ENCODE measurements at regions not wholly inside any gene's neighbourhood (a gene's known extent, or its start where the extent isn't known, plus 50 kb on each side); places are given as distances from the start of the nearest gene placed in this dataset.

DNA sequence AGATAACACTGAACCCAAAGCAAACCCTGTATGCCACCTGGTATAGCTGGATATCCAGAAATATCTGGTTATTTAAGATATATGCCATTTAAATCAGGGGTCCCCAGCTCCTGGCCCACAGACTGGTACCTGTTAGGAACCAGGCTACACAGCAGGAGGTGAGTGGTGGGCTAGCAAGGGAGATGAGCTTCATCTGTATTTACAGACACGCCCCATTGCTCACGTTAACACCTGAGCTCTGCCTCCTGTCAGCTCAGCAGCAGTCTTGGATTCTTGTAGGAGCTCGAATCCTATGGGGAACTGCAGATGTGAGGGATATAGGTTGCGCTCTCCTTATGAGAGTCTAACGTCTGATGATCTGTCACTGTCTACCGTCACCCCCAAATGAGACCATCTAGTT lies 646.6 kb downstream of the TLE4 start:
- no peak for DNase-seq (ENCODE audit: low read depth)

DNA sequence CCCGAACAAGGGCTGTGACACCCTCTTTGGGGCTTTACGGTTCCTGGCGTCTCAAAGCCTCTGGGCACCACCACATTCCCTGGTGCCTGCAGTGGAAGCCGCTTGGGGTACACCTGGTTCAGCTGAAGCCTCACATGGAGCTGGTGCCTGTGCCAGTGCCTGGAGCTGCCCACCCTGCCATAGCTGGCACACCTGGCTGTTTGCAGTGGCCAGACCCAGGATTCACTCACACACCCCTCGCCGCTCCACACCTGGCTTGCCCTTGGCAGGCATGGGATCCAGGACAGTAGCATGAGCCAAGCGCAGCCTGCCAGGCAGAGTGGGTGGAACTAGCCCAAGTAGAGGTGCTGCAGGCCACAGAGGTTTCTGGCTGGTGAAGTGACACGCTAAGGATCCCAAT lies 641.8 kb downstream of the TLE4 start:
- no peak for DNase-seq (ENCODE audit: low read depth)

DNA sequence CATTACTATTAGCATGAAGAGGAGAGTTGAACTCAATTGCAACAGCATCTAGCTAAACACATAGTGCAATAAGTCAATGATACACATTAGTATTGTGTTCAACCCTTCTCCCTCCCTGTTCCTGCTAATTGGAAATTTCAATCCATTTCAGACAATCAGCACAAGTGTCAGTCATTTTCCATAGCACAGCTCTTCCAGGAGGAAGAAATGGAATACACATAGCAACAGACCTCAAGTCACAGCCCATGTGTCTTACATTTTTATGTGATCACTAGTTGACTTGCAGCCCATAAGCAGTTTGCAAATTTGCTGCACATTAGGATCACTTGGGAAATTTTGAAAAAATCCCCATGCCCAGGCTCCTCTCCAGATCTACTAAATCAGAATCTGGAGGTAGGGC lies 636.9 kb downstream of the TLE4 start:
- no peak for DNase-seq (ENCODE audit: low read depth)

DNA sequence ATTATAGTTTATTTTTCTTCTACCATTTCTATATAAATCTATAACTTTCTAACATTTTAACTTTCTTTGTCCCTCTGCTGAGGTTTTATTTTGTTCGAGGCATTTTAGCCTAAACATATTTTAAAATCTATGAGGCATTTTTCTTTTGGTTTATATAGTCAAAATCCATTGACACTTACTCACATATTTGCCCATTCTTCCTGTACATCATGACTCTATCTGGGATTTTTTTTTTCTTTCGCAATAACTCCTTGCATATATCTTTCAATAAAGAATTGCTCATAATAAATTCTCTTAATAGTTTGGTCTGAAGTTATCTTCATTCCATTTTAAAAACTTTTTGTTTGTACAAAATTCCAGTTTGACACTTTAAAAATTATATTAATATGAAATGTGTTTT lies 632.3 kb downstream of the TLE4 start:
- peak; percentile 61 for DNase-seq (ENCODE audit: low read depth)

DNA sequence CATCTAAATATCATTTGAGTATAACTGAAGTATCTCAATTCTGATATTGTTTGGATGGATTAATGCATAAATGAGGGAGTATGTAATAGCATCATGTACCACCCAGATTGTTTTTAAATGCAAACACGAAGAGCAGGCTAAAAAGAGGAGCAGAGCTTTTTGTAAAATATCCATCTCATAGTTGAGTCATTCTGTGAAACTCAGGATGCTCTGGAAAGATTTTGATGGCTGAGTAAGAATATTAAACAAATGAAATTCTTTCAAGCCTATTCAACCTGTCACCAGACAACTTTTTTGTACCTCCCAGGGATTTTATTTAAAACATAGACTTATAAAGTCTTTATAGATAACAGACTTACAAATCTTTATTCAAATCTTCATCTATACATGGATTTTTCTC lies 625.9 kb downstream of the TLE4 start:
- peak; percentile 46 for DNase-seq (ENCODE audit: low read depth)

DNA sequence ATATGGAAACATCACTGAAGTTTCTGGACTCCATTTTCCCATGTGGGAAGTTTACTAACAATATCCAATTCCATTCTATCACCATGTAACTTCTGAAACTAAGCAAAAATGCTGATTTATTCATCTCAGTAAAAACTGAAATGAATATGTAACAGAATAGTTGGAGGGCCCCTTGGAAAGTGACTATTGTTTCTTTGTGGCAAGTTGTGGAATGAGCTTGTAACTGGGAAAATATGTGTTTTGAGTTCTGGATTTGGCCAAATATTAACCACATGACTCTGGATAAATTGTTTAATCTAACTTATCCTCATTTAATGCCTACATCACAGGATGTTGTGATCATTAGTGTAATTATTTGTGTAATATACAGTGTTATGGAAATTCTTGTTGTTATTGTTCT lies 619.3 kb downstream of the TLE4 start:
- peak; percentile 2 for DNase-seq (ENCODE audit: low read depth)

DNA sequence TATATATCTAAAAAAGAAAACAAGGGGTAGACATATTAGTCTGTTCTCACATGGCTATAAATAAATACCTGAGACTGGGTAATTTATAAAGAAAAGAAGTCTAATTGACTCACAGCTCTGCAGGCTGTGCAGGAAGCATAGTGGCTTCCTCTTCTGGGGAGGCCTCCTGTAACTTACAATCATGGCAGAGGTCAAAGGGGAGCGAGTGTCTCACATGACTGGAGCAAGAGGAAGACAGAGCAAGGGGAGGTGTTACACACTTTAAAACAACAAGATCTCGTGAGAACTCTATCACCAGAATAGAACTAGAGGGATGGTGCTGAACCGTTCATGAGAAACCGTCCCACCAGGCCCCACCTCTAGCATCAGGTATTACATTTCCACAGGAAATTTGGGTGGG lies 616.8 kb downstream of the TLE4 start:
- DNase-seq (ENCODE audit: low read depth) = no peak

DNA sequence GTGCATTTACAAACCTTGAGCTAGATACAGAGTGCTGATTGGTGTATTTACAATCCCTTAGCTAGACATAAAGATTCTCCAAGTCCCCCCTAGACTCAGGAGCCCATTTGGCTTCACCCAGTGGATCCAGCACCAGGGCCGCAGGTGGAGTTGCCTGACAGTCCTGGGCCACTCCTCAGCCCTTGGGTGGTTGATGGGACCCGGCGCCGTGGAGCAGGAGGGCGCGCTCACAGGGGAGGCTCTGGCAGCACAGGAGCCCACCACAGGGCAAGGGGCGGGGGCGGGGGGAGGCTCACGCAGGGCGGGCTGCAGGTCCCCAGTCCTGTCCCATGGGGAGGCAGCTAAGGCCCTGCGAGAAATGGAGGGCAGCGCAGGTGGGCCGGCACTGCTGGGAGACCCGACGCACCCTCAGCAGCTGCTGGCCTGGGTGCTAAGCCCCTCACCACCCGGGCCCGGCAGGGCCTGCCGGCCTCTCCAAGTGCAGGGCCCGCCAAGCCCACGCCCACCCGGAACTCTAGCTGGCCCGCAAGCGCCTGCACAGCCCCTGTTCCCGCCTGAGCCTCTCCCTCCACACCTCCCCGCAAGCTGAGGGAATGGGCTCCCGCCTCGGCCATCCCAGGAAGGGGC lies 613.5 kb downstream of the TLE4 start:
- DNase-seq (ENCODE audit: low read depth) = no peak

DNA sequence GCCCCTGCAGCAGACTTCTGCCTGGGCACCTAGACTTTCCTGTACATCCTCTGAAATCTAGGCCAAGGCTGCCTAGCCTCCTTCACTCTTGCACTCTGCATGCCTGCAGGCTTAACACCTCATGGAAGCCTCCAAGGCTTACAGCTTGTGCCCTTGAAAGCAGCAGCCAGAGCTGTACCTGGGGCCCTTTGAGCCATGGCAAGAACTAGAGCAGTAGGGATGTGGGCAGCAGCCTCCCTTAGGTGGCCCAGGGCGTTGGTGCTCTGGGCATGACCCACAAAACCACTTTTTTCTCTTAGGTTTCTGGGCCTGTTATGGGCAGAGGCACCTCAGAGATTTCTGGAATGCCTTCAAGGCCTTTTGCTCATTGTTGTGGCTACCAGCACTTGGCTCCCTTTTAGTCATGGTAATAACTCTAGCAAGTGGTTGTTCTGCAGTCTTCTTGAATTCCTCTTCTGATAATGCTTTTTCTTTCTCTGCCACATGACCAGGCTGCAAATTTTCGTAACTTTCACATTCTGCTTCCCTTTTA lies 606.2 kb downstream of the TLE4 start:
- DNase-seq (ENCODE audit: low read depth) = no peak

DNA sequence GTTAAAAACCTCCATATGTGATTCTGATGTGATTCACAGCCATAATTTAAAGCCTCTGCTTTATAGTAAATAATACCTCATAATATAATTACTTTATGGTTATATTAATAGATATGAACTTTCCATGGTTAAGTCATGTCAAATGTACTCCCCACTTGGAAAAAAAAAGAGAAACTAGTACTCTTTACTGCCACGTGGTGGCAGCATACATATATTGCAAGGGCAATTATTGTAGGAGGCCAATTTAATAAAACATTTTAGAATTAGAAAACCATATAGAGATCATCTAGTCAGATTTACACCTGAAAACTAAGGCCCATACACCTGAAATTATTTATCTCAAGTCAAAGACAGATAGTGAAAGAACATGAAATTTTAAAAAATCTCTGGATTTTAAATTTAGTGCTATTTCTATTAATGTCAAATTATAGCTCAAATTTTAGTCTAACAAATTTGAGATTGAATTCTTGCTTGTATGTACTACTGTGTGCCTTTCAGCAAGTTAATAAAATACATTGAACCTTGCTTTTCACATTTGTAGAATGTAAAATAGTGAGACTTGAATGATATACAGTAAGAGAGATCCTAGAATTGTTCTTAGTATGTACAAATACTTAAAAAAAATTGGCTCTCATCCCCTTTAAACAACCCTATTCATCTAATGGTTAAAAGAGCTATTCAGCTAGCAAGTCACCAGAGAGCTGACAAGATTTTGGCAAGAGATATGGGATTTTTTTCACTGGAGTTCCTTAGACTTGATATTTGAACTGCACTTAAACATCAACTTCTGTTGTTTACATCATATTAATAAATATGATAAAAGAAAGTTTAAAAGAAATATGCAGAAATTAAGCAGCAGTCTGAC lies 603.8 kb downstream of the TLE4 start:
- peak; percentile 66 for DNase-seq (ENCODE audit: low read depth)

DNA sequence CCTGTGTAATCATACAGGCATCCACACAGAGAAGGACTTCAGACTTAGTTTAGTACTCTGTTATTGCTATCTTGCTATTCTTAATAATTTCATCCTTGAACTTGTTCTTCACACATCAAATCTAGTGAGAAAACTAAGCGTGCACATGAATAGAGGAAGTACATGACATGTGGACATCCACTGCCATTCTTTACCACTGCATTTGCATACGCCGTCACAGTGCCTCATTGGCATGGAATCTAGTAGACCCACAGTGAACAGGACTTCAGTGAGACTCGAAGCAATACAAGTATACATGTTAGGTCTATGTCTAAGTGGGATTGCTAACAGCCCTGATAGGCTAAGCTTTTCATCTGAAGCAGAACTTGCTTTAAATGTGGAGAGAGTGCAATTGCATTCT lies 592.1 kb downstream of the TLE4 start:
- no peak for DNase-seq (ENCODE audit: low read depth)

DNA sequence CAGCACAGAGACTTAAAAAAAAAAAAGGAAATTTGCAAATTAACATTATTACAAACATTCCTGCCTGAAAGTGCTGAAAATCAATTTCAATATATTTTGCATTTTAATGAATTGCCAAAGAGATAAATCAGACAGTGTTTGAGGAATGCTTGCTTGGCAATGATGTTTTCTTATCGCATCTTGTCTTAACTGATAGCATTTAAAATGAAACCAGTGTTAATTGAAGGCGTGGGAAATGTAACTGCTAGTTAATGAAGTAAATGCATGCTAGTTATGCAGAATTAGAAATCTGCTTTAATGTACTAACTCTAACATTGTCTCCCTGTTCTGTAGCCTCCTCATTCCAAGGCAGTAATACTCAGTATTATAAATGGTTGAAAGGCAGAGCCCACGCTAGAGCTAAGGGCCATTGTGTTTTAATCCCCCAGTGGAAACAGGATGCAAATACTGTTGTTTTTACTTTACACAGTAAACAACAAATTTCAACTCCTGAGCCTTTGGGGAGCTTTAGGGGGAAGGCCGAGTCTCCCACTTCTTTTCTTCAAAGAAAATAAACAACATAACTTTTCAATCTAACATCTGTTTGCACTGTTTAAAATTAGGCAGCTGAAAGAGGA lies 586.9 kb downstream of the TLE4 start:
- DNase-seq (ENCODE audit: low read depth) = peak; percentile 6

DNA sequence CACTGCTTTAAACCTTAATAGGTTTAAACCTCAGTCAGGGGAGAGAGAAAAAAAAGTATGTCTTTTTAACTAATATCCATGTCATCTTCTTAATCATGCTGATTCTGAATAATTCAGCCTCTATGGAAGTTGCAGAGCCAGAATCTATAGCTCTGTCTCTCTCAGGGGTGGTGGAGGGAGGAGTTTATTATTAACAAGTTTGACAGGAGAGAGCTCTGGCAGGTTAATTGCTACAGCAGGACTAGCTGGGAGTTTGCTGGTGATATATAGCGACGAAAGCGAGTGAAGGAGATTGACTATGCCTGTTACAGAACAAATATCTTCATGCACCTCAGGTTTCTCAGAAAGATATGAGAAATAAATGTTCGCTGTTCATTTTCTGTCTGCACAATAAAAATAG lies 586.4 kb downstream of the TLE4 start:
- DNase-seq (ENCODE audit: low read depth) = no peak

DNA sequence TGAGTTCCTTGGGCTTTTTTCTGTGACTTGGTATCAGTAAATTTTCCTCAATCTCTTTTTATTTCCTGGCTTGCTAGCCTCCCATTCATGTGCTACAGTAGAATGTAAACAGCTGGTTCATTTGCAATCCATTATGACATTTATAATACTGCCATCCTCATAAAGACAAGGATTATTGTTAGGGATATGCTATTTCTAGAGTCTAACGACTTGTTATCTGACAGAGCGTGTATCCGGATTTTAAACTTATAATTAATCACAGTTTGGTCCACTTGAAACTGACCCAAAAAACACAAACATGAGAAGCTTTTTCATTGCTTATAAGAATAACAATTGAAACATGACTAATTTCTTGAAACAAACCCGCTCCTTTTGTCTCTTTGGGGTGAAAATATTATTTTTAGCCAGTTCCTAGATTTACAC lies 585.8 kb downstream of the TLE4 start:
- DNase-seq (ENCODE audit: low read depth) = no peak

DNA sequence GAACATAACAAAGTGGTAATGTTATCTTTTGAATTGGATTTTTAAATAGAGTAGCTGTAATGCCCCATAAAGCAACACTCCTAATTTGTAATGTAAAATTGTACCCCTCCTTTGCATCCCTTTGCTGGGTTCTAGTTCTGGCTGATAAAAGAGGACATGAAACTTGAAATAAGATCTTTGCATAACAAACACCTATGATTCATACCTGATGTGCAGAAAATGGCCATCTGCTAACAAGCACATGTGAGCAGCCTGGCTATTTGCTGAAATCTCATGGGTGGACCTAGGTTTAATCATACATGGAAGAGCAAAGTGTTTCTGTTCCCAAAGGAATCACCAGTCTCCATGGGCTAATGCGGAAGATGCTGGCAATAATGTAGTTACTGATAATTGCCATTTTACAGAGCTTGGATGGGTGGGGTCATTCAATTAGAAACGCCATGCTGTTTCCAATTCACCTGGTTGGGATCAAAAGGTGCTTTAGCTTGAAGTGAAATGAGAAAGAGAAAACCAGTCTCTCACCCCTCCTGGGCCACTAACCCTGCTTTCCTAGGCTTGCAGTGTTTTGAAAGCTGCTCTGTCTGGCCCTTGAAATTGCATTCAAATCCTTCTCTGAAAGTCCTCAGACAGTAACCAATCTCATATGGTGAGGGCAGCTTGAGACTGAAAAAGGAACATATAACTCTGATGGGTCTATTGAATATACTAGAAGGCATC lies 585.1 kb downstream of the TLE4 start:
- no peak for DNase-seq (ENCODE audit: low read depth)

DNA sequence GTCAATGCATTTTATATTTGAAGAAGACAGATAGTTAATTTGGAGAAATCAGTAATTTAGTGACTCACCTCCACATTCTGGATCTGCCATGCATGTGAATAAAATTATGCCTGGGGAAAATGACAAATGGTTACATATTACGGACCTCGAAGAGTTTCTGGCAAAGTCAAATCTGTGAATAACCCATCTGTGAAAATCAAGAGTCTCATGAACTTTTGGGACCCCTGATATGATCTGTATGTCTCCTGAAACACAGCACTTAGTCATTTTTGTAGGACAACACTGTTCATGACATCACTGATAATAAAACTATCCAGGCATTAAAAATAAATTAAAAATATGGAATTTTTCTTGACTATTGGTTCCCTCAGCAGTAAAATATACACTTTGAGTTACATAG lies 584.5 kb downstream of the TLE4 start:
- no peak for DNase-seq (ENCODE audit: low read depth)

DNA sequence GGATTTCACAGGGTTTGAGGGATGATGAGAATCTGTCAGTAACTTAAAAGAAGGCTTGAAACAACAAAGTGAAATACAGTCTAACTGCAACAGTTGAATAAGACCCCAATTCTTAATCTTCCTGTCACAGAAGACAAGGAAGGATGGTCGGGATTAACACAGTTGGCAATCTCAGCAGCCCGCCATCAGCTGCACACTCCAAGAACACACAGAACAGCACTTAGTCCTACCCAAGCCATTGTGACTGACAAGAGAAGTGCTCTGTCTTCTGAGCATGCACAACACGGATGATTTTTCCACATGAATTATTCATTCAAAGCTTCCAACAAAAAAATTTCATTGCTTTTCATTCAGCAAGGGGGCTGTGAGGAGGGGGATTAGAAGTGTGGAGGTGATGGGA lies 576.1 kb downstream of the TLE4 start:
- no peak for DNase-seq (ENCODE audit: low read depth)

DNA sequence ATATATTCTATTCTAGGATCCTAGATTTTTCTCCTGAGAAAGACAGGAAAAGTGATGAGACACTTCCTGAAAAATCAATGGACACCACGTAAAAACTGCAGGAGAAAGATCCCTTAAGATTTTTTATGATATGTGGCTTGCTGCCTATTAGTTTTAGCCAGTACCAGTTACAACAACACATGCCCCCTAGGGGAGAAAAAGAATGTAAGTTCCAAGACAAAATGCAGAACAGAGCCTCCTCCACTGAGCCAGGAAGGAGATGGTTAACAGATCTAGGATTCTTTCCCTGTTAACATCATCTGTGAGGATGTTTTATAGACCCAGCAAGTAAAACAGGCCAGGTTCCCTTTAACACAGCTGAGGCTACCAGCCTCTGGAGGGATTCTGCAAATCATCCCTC lies 574.7 kb downstream of the TLE4 start:
- DNase-seq (ENCODE audit: low read depth) = peak; percentile 16

DNA sequence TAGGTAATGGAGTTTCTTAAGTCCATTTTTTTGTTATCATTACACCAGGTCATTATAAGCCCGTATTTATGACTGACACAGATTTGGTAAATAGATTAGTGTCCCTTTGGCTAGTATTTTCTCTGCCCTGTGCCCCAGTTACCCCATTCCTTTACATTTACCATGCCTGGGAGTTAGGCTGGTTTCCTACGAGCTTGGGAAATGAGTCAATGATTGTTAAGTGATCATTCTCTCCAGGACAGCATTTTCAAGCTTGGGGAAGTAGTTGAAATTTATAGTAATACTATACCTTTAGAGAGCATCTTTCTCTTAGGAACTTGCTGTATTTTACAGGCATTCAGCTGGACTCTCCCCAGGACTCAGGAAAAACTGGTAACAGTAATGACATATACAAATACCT lies 573.1 kb downstream of the TLE4 start:
- no peak for DNase-seq (ENCODE audit: low read depth)

DNA sequence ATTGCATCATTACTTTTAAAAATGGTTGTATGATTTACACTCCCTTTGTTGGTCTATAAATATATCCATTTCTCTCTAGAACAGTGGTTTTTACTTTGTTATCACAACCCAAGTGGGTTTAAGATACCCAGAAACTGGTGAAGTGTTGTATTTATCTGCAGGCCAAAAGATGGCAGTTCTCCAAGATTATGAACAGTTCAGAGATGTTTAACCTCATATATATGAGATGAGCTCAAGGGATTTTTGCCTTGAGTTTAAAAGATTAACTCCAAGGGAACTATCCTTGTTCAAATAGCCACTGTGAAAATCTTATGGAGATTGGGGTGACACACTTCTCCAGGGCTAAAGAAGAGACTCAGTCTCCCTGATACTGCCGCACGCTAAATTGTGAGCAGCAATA lies 572.6 kb downstream of the TLE4 start:
- DNase-seq (ENCODE audit: low read depth) = no peak

DNA sequence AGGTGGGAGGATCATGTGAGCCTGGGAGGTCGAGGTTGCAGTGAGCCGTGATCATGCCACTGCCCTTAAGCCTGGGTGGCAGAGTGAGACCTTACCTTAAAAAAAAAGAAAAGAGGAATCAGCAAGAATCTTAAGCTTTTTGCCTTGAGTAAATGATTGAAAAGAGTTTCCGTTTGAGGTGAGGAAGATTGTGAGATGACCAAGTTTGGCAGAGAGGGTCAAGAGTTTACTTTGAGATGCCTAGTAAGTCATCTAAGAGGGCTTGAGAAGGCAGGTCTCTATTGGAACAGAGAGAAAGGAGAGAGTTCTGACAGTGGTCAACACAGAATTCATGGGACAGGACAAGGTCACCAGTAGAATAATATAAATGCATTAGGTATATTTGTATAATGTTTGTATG lies 572.1 kb downstream of the TLE4 start:
- no peak for DNase-seq (ENCODE audit: low read depth)

DNA sequence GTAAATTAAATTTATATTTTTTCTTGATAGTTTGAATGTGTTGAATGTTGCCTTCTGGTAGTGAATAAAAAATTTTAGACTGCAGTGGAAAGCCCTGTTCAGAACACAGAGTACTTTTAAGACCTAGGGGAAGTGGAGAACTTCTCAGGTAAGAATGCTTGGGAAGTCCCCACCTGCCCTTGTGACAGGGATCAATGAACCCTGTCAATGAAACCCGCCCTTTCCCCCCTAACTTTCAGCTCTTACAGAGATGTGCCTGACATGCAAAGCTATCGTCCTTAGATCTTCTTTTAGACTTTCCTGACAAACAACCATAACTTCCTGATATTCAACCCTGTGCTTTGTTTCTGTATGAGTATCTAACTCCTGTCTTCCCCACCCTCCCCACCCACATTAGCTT lies 562.7 kb downstream of the TLE4 start:
- DNase-seq (ENCODE audit: low read depth) = no peak

DNA sequence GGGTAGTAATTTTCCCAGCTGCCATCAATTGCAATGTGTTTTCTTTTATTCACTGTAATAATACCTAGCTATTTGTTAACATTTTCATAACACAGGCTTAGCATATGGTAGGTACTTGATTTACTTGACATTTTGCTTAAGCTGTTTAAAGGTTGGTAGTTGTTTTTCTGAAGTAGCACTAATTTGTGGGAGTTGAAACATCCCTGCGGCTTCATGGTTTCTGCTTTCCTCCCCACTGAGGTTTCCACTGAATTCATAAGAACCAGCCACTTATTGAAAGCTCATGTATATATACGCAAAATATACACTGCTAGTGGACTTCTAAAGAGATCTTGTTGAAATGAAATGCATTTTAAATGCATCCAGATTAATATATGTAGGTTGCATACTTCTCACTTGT lies 559.9 kb downstream of the TLE4 start:
- no peak for DNase-seq (ENCODE audit: low read depth)
